ENCODE measurements at regions not wholly inside any gene's neighbourhood (a gene's known extent, or its start where the extent isn't known, plus 50 kb on each side); places are given as distances from the start of the nearest gene placed in this dataset.

DNA sequence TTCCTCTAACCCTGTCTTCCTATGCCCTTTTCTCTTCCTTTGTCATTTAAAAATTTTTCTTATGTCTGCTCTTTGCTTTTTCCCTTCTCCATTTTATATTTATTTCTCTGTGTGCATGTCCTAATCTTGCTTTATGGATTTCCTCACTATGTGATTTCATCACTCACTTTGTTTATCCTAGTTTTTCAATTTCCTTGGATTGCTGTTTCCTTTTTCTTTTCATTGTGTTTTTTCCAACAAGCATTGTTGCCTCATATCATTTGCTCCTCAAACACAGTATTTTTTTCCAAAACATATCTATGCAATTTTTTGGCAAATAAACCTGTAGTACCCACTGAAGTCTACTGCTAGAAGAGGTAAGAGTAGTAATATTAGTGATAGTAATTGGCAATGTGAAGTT, 67.4 kb upstream of the PNPT1 start:
- Histone ChIP-seq H3K36me3 (ENCODE audit: insufficient read depth) (no peaks in the 10 kb centered on the region), H3K27ac (ENCODE audit: low read depth) (no peak overlapping the region), H3K4me1 (ENCODE audit: insufficient read depth) (no peaks in the 10 kb centered on the region), H3K4me3 (ENCODE audit: low read depth, low read length) (no peak overlapping the region)
- DNase-seq (ENCODE audit: extremely low spot score): no peak

DNA sequence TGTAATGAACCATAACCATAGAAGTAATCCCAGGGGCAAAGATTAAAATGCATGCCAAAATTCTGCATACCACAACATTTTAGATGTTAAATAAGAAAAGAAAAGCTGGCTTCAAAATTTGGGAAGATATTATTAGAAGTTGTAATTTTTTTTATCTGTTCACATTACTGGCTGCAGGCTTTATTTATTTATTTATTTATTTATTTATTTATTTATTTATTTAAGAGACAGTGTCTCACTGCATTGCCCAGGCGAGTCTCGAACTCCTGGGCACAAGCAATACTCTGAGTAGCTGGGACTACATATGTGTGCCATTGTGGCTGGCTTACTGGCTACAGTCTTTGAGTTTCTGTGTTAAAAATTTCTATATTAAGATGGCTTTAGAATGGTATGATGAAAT, 66.5 kb upstream of the PNPT1 start:
- WGBS: 95% methylated on average over 2 of the region's 2 CpGs
- H3K36me3 ChIP-seq (ENCODE audit: insufficient read depth): no peaks in the 10 kb centered on the region
- H3K4me3 ChIP-seq (ENCODE audit: low read depth, low read length): no peak overlapping the region
- H3K27ac ChIP-seq (ENCODE audit: low read depth): no peak overlapping the region
- DNase-seq (ENCODE audit: extremely low spot score): no peak
- H3K4me1 ChIP-seq (ENCODE audit: insufficient read depth): no peaks in the 10 kb centered on the region

DNA sequence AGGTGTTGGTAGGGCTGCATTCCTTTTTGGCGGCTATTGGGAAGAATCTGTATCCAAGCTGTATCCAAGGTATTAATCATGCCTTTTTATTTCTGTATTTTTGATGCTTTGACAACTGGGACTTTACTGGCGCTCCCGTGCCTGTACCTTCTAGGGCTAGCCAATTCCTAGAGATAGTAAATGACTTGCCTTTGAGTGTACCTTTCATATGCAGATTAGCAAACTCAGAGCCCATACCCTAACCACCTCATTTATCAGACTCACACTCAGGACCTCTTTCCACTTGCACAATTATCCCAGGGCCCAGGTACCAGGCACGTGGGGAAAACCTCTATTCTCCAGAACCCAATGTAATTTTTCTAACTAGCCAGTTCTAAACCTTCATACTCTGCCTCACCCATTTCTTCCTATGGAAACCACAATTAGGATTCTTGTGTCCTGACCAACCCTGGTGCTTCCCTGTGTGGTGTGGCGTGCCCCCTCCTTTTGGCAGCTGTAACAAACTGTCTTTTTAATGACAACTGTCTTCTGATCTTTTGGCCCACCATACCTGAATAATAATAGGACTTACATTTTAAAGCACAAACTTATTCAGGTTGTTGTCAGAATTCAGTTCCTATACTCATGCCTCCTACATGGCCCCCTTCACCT, 65.8 kb upstream of the PNPT1 start:
- Histone ChIP-seq H3K4me1 (ENCODE audit: insufficient read depth) (no peaks in the 10 kb centered on the region), H3K4me3 (ENCODE audit: low read depth, low read length) (no peak overlapping the region), H3K27ac (ENCODE audit: low read depth) (no peak overlapping the region), H3K36me3 (ENCODE audit: insufficient read depth) (no peaks in the 10 kb centered on the region)
- 77% methylated on average over 5 of the region's 5 CpGs for WGBS
- DNase-seq (ENCODE audit: extremely low spot score): no peak

DNA sequence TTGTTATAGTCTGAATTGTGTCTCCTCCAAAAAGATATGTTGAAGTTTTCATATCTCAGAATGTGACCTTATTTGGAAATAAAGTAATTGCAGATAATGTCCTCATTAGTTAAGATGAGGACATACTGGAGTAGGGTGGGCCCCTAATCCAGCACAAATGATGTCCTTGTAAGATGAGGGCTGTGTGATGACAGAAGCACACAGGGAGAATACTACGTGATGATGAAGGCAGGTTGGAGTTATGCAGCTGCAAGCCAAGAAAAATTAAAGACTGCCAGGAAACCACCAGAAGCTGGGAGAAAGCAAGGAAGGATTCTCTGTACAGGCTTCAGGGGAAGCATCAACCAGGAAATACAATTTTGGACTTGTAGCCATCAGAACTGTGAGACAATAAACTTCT, 58.3 kb upstream of the PNPT1 start:
- no peak overlapping the region for H3K4me3 ChIP-seq (ENCODE audit: low read depth, low read length)
- no peak for DNase-seq (ENCODE audit: extremely low spot score)
- H3K27ac ChIP-seq (ENCODE audit: low read depth): no peak overlapping the region
- no peaks in the 10 kb centered on the region for H3K36me3 ChIP-seq (ENCODE audit: insufficient read depth)
- no peaks in the 10 kb centered on the region for H3K4me1 ChIP-seq (ENCODE audit: insufficient read depth)
- 57% methylated on average over 1 of the region's 1 CpG for WGBS

DNA sequence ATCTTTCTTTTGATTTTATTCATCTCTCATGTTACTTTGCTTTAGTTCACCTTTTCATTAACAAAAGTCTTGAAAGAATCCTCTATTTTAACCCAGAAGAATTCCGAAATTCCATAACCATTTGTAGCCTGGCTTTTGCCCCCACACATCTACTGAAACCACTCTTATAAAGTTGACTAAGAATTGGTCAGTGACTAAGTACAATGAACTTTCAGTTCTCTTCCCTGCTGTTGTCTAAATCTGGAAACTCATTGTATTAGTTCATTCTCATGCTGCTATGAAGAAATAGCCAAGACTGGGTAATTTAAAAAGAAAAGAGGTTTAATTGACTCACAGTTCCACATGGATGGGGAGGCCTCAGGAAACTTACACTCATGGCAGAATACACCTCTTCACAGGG, 49.9 kb upstream of the PNPT1 start:
- 75% methylated on average over 1 of the region's 1 CpG for WGBS
- no peaks in the 10 kb centered on the region for H3K4me1 ChIP-seq (ENCODE audit: insufficient read depth)
- no peak overlapping the region for H3K27ac ChIP-seq (ENCODE audit: low read depth)
- no peak for DNase-seq (ENCODE audit: extremely low spot score)
- H3K36me3 ChIP-seq (ENCODE audit: insufficient read depth): no peaks in the 10 kb centered on the region
- no peak overlapping the region for H3K4me3 ChIP-seq (ENCODE audit: low read depth, low read length)
